ENCODE measurements at regions not wholly inside any gene's neighbourhood (a gene's known extent, or its start where the extent isn't known, plus 50 kb on each side); places are given as distances from the start of the nearest gene placed in this dataset.

- no peak for DNase-seq (ENCODE audit: extremely low spot score)
- ChIA-PET CTCF (no interaction called here), POLR2A (no interaction called here)
- TF ChIP-seq TARDBP (IDR thresholded peaks at IDR 0.05), result no peak
- no peak for TF ChIP-seq L3MBTL2 (conservative IDR thresholded peaks at IDR 0.05)
- no peak for TF ChIP-seq HDGF (IDR thresholded peaks at IDR 0.05; ENCODE audit: borderline replicate concordance)
- TF ChIP-seq SUZ12 (IDR thresholded peaks at IDR 0.05), result no peak
- no peak for TF ChIP-seq FOXA1 (IDR thresholded peaks at IDR 0.05)
- no peak for TF ChIP-seq BHLHE40 (IDR thresholded peaks at IDR 0.05; ENCODE audit: borderline replicate concordance)
- no peak for TF ChIP-seq ARNT (IDR thresholded peaks at IDR 0.05)
- no peak for TF ChIP-seq PKNOX1 (IDR thresholded peaks at IDR 0.05)
- TF ChIP-seq ELF4 (IDR thresholded peaks at IDR 0.05), result no peak
- no peak for TF ChIP-seq SP1 (IDR thresholded peaks at IDR 0.05)
These were observed 138.1 kb upstream of the ALKAL2 start for GRCh38 chr2:425947-426346.

GRCh38 chr2:425243-425642, 137.4 kb upstream of the ALKAL2 start:
- DNase-seq (ENCODE audit: extremely low spot score), result no peak
- no peak for TF ChIP-seq FOXA1 (IDR thresholded peaks at IDR 0.05)
- TF ChIP-seq L3MBTL2 (conservative IDR thresholded peaks at IDR 0.05), result no peak
- TF ChIP-seq CTBP1 (IDR thresholded peaks at IDR 0.05; ENCODE audit: borderline replicate concordance), result no peak
- no peak for TF ChIP-seq SUZ12 (IDR thresholded peaks at IDR 0.05)
- TF ChIP-seq TARDBP (IDR thresholded peaks at IDR 0.05), result no peak
- no peak for TF ChIP-seq BHLHE40 (IDR thresholded peaks at IDR 0.05; ENCODE audit: borderline replicate concordance)
- TF ChIP-seq FOXM1 (IDR thresholded peaks at IDR 0.05; ENCODE audit: borderline replicate concordance), result no peak
- no peak for TF ChIP-seq ZNF384 (IDR thresholded peaks at IDR 0.05)
- TF ChIP-seq HDGF (IDR thresholded peaks at IDR 0.05; ENCODE audit: borderline replicate concordance), result no peak
- no peak for TF ChIP-seq ELF4 (IDR thresholded peaks at IDR 0.05)
- no peak for TF ChIP-seq PKNOX1 (IDR thresholded peaks at IDR 0.05)
- no peak for TF ChIP-seq FOXK2 (IDR thresholded peaks at IDR 0.05)
- no peak for TF ChIP-seq ARNT (IDR thresholded peaks at IDR 0.05)
- no peak for TF ChIP-seq LEF1 (IDR thresholded peaks at IDR 0.05; ENCODE audit: borderline replicate concordance)
- TF ChIP-seq NFRKB (IDR thresholded peaks at IDR 0.05), result no peak
- TF ChIP-seq SP1 (IDR thresholded peaks at IDR 0.05), result no peak
- POLR2A ChIA-PET, result no interaction called here
- CTCF ChIA-PET, result no interaction called here

- TF ChIP-seq FOXM1 (IDR thresholded peaks at IDR 0.05; ENCODE audit: borderline replicate concordance) (no peak), BHLHE40 (IDR thresholded peaks at IDR 0.05; ENCODE audit: borderline replicate concordance) (no peak), NFRKB (IDR thresholded peaks at IDR 0.05) (no peak), HDGF (IDR thresholded peaks at IDR 0.05; ENCODE audit: borderline replicate concordance) (no peak), LEF1 (IDR thresholded peaks at IDR 0.05; ENCODE audit: borderline replicate concordance) (no peak), L3MBTL2 (conservative IDR thresholded peaks at IDR 0.05) (no peak), PKNOX1 (IDR thresholded peaks at IDR 0.05) (no peak), SP1 (IDR thresholded peaks at IDR 0.05) (no peak)
- CTCF ChIA-PET, result no interaction called here
- DNase-seq (ENCODE audit: extremely low spot score), result no peak
- POLR2A ChIA-PET, result no interaction called here
These were observed 136.6 kb upstream of the ALKAL2 start for GRCh38 chr2:424306-425171.

- DNase-seq (ENCODE audit: extremely low spot score), result no peak
- ChIA-PET CTCF (no interaction called here), POLR2A (no interaction called here)
- TF ChIP-seq ZNF384 (IDR thresholded peaks at IDR 0.05) (no peak), SP1 (IDR thresholded peaks at IDR 0.05) (no peak), FOXA1 (IDR thresholded peaks at IDR 0.05) (no peak), FOXK2 (IDR thresholded peaks at IDR 0.05) (no peak)
These were observed 135.6 kb upstream of the ALKAL2 start for GRCh38 chr2:423479-423878.

GRCh38 chr2:422676-423435, 135.0 kb upstream of the ALKAL2 start:
- ChIA-PET CTCF (no interaction called here), POLR2A (no interaction called here)
- TF ChIP-seq ARNT (IDR thresholded peaks at IDR 0.05) (no peak), FOXK2 (IDR thresholded peaks at IDR 0.05) (no peak), L3MBTL2 (conservative IDR thresholded peaks at IDR 0.05) (no peak), NFRKB (IDR thresholded peaks at IDR 0.05) (no peak), ELF4 (IDR thresholded peaks at IDR 0.05) (no peak), LEF1 (IDR thresholded peaks at IDR 0.05; ENCODE audit: borderline replicate concordance) (no peak), BHLHE40 (IDR thresholded peaks at IDR 0.05; ENCODE audit: borderline replicate concordance) (no peak), SUZ12 (IDR thresholded peaks at IDR 0.05) (no peak), HDGF (IDR thresholded peaks at IDR 0.05; ENCODE audit: borderline replicate concordance) (no peak), SP1 (IDR thresholded peaks at IDR 0.05) (no peak), FOXM1 (IDR thresholded peaks at IDR 0.05; ENCODE audit: borderline replicate concordance) (no peak)
- no peak for DNase-seq (ENCODE audit: extremely low spot score)

- ChIA-PET CTCF (no interaction called here), POLR2A (no interaction called here)
- DNase-seq (ENCODE audit: extremely low spot score), result no peak
- TF ChIP-seq PKNOX1 (IDR thresholded peaks at IDR 0.05), result no peak
- no peak for TF ChIP-seq SP1 (IDR thresholded peaks at IDR 0.05)
- TF ChIP-seq NFRKB (IDR thresholded peaks at IDR 0.05), result no peak
- no peak for TF ChIP-seq SUZ12 (IDR thresholded peaks at IDR 0.05)
- TF ChIP-seq L3MBTL2 (conservative IDR thresholded peaks at IDR 0.05), result no peak
- TF ChIP-seq LEF1 (IDR thresholded peaks at IDR 0.05; ENCODE audit: borderline replicate concordance), result no peak
- no peak for TF ChIP-seq ELF4 (IDR thresholded peaks at IDR 0.05)
- no peak for TF ChIP-seq BHLHE40 (IDR thresholded peaks at IDR 0.05; ENCODE audit: borderline replicate concordance)
- TF ChIP-seq FOXA1 (IDR thresholded peaks at IDR 0.05), result no peak
- no peak for TF ChIP-seq FOXM1 (IDR thresholded peaks at IDR 0.05; ENCODE audit: borderline replicate concordance)
- TF ChIP-seq TARDBP (IDR thresholded peaks at IDR 0.05), result no peak
- TF ChIP-seq HDGF (IDR thresholded peaks at IDR 0.05; ENCODE audit: borderline replicate concordance), result no peak
- no peak for TF ChIP-seq ARNT (IDR thresholded peaks at IDR 0.05)
- no peak for TF ChIP-seq ZNF384 (IDR thresholded peaks at IDR 0.05)
- no peak for TF ChIP-seq CTBP1 (IDR thresholded peaks at IDR 0.05; ENCODE audit: borderline replicate concordance)
- TF ChIP-seq FOXK2 (IDR thresholded peaks at IDR 0.05), result no peak
These were observed 133.5 kb upstream of the ALKAL2 start for GRCh38 chr2:421406-421805.

All from HEK293T (cell line).